HL-60 (cell line): ENCODE measurements at regions not wholly inside any gene's neighbourhood (a gene's known extent, or its start where the extent isn't known, plus 50 kb on each side); places are given as distances from the start of the nearest gene placed in this dataset.
"Not testable (repeated sequence)": the region's sequence is repeated elsewhere in the genome, so short reads cannot be mapped to it uniquely, and the experiment has no call there.

Source experiments
- GABPA ChIP-seq: IDR thresholded peaks from 2 replicates; pipeline ENCODE4 v1.6.1; 2012; ENCODE audit warnings: low read depth
- SPI1 ChIP-seq: IDR thresholded peaks from 2 replicates; pipeline ENCODE4 v1.6.1; 2012; ENCODE audit warnings: low read depth, mild to moderate bottlenecking, borderline replicate concordance
- TF ChIP-seq, protein P1 (sequence below): IDR thresholded peaks from one replicate; pipeline ENCODE4 v1.5.1; 2011; ENCODE audit warnings: low read length, control low read depth, inconsistent platforms; ENCODE audit not compliant: insufficient read depth

DNA sequence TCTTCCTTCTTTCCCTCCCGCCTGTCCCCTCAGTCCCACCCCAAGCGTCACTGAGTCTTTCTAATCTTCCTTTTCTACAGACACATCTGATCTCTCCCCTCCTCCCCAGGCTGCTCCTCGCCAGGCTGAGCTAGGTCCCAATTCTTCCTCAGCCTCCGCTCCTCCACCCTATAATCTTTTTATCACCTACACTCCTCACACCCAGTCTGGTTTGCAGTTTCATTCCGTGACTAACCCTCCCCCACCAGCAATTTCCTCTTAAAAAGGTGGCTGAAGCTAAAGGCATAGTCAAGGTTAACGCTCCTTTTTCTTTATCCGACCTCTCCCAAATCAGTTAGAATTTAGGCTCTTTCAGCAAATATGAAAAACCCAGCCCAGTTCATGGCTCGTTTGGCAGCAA lies 325.8 kb downstream of the PCDH20 start:
- TF ChIP-seq, protein P1, sequence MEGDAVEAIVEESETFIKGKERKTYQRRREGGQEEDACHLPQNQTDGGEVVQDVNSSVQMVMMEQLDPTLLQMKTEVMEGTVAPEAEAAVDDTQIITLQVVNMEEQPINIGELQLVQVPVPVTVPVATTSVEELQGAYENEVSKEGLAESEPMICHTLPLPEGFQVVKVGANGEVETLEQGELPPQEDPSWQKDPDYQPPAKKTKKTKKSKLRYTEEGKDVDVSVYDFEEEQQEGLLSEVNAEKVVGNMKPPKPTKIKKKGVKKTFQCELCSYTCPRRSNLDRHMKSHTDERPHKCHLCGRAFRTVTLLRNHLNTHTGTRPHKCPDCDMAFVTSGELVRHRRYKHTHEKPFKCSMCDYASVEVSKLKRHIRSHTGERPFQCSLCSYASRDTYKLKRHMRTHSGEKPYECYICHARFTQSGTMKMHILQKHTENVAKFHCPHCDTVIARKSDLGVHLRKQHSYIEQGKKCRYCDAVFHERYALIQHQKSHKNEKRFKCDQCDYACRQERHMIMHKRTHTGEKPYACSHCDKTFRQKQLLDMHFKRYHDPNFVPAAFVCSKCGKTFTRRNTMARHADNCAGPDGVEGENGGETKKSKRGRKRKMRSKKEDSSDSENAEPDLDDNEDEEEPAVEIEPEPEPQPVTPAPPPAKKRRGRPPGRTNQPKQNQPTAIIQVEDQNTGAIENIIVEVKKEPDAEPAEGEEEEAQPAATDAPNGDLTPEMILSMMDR: not testable (repeated sequence)
- TF ChIP-seq GABPA, SPI1: not testable (repeated sequence)
